ENCODE measurements at regions not wholly inside any gene's neighbourhood (a gene's known extent, or its start where the extent isn't known, plus 50 kb on each side); places are given as distances from the start of the nearest gene placed in this dataset.

DNA sequence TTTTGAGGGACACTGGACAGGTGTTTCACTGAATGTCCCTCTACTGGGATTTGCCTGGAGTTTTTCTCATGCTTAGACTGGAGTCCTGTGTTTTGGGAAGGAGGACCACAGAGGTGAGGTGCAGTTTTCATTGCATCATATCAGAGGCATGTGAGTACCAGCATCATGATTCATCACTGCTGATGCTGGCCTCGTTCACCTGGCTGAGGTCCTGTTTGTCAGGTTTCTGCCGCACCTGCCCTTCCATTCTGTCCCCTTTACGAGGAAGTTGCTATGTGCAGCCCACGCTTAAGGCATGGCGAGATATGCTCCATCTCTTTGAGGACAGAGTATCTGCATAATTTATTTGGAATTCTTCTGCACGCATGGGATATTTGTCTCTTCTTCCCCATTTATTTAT lies 162.1 kb downstream of the TENT4A start (continued):
- TF ChIP-seq REST (IDR thresholded peaks at IDR 0.05): no peak

- Histone ChIP-seq H3K4me1 (ENCODE audit: control insufficient read depth in 4 of 4, insufficient read depth in 4 of 4, low read length in 3 of 4) (peaks cover 0 to 9% (median 5%) of the 10 kb centered on the region in 4 donors), H3K27me3 (ENCODE audit: control insufficient read depth in 4 of 4, insufficient read depth in 4 of 4, low read length in 3 of 4) (no peaks in the 10 kb centered on the region), H3K9ac (ENCODE audit: low read depth in 1 of 2, low read length in 2 of 2) (no peak overlapping the region), H3K9me3 (ENCODE audit: control insufficient read depth in 4 of 4, low read length in 3 of 4) (no peaks in the 10 kb centered on the region), H3K36me3 (ENCODE audit: control insufficient read depth in 4 of 4, insufficient read depth in 3 of 4, low read depth in 1 of 4, low read length in 3 of 4) (no peaks in the 10 kb centered on the region), H3K4me3 (ENCODE audit: low read depth in 1 of 3, low read length in 3 of 3) (no peak overlapping the region), H3K27ac (ENCODE audit: low read depth in 1 of 2, low read length in 2 of 2) (no peak overlapping the region)
- no peak for DNase-seq (ENCODE audit: low spot score)
- WGBS: 83% methylated on average over 13 of the region's 13 CpGs
- TF ChIP-seq YY1 (IDR thresholded peaks at IDR 0.05): no peak
- no peak for TF ChIP-seq REST (IDR thresholded peaks at IDR 0.05)
- no peak for TF ChIP-seq RAD21 (IDR thresholded peaks at IDR 0.05)
- TF ChIP-seq EGR1 (IDR thresholded peaks at IDR 0.05; ENCODE audit: low read depth in 2 of 2): no peak
- TF ChIP-seq, protein P1, sequence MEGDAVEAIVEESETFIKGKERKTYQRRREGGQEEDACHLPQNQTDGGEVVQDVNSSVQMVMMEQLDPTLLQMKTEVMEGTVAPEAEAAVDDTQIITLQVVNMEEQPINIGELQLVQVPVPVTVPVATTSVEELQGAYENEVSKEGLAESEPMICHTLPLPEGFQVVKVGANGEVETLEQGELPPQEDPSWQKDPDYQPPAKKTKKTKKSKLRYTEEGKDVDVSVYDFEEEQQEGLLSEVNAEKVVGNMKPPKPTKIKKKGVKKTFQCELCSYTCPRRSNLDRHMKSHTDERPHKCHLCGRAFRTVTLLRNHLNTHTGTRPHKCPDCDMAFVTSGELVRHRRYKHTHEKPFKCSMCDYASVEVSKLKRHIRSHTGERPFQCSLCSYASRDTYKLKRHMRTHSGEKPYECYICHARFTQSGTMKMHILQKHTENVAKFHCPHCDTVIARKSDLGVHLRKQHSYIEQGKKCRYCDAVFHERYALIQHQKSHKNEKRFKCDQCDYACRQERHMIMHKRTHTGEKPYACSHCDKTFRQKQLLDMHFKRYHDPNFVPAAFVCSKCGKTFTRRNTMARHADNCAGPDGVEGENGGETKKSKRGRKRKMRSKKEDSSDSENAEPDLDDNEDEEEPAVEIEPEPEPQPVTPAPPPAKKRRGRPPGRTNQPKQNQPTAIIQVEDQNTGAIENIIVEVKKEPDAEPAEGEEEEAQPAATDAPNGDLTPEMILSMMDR (IDR thresholded peaks at IDR 0.05; ENCODE audit: low read depth, low read length, missing input control): no peak
- TF ChIP-seq SP1 (IDR thresholded peaks at IDR 0.05): no peak
- TF ChIP-seq JUND (IDR thresholded peaks at IDR 0.05): no peak
- TF ChIP-seq, protein P2, sequence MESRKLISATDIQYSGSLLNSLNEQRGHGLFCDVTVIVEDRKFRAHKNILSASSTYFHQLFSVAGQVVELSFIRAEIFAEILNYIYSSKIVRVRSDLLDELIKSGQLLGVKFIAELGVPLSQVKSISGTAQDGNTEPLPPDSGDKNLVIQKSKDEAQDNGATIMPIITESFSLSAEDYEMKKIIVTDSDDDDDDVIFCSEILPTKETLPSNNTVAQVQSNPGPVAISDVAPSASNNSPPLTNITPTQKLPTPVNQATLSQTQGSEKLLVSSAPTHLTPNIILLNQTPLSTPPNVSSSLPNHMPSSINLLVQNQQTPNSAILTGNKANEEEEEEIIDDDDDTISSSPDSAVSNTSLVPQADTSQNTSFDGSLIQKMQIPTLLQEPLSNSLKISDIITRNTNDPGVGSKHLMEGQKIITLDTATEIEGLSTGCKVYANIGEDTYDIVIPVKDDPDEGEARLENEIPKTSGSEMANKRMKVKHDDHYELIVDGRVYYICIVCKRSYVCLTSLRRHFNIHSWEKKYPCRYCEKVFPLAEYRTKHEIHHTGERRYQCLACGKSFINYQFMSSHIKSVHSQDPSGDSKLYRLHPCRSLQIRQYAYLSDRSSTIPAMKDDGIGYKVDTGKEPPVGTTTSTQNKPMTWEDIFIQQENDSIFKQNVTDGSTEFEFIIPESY (IDR thresholded peaks at IDR 0.05): no peak
- TF ChIP-seq HNF4A (conservative IDR thresholded peaks at IDR 0.05): no peak
- no peak for TF ChIP-seq GABPA (IDR thresholded peaks at IDR 0.05 in 1 of 2, conservative IDR thresholded peaks at IDR 0.05 in 1 of 2)
- no peak for TF ChIP-seq NR2F2 (IDR thresholded peaks at IDR 0.05)
- TF ChIP-seq TAF1 (conservative IDR thresholded peaks at IDR 0.05): no peak
Measured at GRCh38 chr5:6877986-6878828, 165.0 kb downstream of the TENT4A start.

Measured in liver (tissue), 8 donors.